A204.1 (cell line): ENCODE measurements at regions not wholly inside any gene's neighbourhood (a gene's known extent, or its start where the extent isn't known, plus 50 kb on each side); places are given as distances from the start of the nearest gene placed in this dataset.
"Not testable (repeated sequence)": the region's sequence is repeated elsewhere in the genome, so short reads cannot be mapped to it uniquely, and the experiment has no call there.

Source experiments
- FAIRE-seq: peaks from 2 replicates; lab custom pipeline; 2012; peaks lifted over from hg19 to GRCh38; lab: Jason Lieb, UNC

DNA sequence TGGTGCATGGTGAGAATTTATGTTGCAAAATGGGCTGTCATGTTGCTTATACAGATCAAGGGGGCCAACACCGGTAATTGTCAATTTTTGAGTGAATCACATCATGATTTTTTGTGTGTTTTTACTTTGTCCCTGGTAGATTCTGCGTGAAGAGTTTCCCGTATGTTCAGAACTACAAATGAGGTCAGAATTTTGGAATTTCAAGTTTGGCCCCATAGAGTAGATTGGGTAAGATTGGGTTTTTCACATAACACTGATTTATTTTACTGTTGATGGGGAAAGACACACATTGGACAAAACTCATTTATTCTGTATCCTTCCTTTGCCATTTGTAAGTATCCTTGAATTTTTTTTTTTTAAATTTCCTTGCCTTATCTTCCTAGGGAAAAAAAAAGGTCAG, 158.5 kb upstream of the MXRA5 start:
- FAIRE-seq: no peak

DNA sequence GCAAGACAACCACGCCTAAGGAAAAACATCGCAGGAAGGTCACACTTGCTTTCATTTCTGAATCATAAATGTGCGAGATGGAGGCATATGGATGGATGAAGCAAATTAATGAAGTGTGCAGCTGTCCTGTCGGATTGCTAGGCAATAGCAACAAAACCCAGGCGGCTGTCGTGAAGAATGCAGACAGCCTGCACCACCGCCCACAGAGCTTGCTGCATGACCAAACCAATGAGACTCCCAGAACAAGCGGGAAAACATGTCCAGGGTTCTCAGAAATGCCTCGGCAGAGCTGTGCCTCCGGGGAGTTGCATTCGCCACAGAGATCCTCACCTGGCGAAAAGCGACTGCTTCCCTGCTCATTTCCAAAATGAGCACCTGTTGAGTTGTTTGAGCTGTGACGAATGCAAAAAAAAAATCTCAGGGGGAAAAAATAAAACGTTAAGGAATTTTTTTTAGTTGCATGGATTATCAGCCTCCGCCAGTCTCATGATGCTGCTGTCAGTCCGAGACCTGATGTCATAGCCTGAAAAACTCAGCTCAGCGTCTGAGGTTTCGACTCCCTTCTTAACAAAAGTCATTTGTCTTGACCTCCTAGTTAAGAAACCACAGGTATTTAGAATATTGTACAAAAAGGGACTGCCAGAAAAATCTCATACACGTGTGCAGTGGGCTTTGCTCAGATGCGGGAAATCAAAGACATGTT, 155.5 kb upstream of the MXRA5 start:
- no peak for FAIRE-seq

DNA sequence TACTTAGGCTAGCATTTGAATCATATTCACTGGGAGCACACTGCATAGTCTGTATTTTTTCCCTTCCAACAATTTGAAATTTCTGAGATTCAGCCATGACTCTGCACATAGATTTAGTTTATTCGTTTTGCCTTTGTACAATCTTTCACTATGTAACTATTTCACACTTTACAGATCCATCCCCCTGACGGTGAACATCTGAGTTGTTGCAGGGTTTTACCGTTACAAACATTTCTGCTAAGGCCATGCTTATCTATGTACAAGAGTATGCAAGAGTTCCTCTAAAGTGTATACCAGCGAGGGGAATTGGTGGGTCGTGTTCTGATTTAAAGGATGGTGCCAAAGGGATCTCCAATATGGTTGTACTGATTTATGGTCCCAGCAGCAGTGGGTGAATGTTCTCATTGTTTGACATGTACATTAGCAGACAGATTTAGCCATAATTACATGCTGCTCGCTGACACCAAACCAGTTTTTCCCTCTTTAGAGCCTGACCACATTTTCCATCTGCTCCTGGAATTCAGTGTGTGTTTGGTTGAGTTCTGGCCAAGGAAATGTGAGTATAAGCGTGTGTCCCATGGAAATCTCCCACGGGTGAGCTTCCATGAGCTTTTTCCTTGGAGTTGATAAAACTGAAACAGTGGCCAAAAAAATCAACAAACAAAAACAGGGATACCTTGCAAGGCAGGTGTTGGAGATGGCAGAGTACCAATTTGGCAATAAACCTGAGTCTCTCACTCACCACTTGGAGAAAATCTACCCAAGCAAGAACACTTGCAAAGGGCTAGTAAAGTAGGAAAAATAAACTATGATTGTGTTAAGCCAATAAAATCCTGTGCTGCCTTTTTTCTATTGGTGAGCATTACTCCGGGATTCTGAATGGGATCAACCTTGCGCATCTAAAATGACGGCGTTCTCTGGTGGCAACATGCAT, 149.7 kb upstream of the MXRA5 start:
- FAIRE-seq: not testable (repeated sequence)

DNA sequence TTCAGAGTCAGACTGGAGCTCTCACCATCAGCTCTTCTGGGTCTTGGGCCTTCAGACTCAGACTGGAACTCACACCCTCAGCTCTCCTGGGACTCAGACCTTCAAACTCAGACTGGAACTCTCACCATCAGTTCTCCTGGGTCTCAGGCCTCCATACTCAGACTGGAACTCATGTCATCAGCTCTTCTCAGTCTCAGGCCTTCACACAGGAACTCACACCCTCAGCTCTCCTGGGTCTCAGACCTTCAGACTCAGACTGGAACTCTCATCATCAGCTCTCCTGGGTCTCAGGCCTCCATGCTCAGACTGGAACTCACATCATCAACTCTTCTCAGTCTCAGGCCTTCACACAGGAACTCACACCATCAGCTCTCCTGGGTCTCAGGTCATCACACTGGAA, 147.2 kb upstream of the MXRA5 start:
- no peak for FAIRE-seq

DNA sequence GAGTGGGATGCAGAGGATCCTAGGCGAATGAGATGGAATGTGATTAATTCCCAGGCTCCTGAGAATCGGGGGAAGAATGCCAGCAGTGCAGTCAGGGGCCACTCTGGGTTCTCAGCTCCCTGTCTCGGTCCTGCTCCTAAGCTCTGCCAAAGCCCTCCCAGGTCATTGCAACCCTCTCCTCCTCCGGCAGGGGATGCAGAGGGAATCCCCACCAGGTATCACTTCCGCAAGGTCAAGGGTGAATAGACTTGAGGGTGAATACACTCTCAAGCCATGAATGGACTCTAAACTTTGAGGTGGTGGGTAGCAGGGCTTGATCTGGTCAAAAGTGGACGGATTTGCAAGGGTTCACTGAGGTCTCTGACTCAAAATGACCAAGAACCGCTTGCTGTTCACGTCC, 139.3 kb upstream of the MXRA5 start:
- no peak for FAIRE-seq

DNA sequence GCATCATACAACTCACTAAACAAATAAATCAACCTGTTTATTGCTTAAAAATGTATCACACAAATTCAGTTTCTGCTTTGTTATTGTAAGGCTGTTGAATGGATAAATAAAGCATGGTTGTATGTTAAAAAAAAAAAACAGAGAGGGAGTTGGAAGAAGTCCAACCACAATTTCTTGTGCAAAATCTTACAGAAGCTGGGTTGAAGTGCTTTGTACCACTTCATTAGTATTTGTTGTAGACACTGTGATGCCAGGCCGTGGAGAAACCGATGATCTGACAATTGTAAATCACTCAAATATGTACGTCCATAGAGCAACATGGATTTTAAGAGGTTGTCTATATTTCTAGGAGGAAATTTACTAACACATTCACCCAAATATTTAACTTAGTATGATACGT, 132.6 kb upstream of the MXRA5 start:
- FAIRE-seq: no peak

DNA sequence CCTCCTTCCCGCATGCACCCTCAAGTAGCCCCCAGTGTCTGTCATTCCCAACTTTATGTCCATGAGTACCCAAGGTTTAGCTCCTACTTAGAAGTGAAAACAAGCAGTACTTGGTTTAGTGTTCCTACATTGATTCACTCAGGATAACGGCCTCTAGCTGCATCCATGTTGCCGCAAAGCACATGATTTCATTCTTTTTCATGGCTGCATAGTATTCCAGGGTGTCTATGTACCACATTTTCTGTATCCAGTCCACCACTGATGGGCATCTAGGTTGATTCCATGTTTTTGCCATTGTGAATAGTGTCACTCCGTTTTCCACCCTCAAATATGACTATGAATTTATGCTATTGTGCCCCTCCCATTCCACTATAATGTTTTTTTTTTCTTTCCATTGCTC, 130.5 kb upstream of the MXRA5 start:
- FAIRE-seq: no peak

DNA sequence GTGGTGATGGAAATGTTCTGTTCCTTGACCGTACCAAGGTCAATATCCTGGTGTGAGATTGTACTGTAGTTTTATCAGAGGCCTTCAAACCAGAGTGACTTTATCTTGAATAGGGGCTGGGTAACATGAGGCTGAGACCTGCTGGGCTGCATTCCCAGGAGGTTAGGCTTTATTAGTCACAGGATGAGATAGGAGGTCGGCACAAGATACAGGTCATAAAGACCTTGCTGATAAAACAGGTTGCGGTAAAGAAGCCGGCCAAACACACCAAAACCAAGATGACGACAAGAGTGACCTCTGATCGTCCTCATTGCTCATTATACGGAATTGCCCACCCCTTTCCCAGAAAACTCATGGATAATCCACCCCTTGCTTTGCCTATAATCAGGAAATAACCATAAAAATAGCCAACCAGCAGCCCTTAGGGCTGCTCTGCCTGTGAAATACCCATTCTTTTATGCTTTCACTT, 123.8 kb upstream of the MXRA5 start:
- FAIRE-seq: not testable (repeated sequence)

DNA sequence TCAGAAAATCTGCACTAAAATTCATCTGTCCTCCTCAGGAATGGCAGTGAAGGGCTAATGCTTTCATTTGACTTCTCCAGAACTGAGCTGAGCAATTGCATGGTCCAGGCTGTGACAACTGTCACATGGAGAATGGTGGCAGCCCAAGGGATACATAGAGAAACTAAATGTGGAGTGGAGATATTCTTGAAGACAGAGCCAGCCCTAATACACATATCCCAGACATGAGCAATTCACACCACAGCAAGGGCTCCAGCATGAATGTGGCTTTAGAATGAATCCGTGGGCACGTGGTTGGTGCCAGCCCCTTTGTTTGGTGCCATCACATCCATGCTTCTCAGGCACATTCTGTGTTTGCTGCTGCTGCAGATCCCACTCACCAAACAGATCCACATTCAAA, 121.6 kb upstream of the MXRA5 start:
- no peak for FAIRE-seq

DNA sequence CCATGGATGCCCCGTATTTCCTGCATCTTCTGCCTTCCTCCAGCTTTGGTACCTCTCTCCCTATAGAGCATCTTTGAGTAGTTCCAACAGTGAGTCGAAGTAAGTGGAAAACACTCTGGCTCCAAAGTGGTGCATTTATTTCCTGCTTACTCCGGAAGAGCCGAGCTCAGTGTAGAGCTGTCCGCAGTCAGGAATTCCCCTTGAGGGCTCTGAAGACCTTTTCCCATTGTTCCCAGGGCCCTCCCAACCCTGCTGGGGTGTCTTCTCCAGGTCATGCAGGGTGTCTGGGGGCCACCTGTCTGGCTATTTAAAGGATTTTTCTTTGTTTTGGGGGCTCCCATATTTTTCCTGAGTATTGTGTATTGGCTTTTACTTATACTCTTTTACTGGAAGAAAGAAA, 118.6 kb upstream of the MXRA5 start:
- no peak for FAIRE-seq

DNA sequence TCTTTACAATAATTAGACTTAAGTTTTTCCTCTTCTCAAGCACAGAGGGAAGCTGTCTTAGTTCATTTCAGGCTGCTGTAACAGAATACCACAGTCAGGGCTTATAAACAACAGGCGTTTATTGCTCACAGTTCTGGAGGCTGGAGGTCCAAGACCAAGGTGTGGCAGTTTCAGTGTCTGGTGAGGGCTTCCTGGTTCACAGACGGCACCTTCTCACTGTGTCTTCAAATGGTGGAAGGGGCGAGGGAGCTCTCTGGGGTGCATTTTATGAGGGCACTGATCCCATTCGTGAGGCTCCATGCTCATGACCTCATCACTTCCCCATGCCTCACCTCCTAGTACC, 115.7 kb upstream of the MXRA5 start:
- FAIRE-seq: no peak

DNA sequence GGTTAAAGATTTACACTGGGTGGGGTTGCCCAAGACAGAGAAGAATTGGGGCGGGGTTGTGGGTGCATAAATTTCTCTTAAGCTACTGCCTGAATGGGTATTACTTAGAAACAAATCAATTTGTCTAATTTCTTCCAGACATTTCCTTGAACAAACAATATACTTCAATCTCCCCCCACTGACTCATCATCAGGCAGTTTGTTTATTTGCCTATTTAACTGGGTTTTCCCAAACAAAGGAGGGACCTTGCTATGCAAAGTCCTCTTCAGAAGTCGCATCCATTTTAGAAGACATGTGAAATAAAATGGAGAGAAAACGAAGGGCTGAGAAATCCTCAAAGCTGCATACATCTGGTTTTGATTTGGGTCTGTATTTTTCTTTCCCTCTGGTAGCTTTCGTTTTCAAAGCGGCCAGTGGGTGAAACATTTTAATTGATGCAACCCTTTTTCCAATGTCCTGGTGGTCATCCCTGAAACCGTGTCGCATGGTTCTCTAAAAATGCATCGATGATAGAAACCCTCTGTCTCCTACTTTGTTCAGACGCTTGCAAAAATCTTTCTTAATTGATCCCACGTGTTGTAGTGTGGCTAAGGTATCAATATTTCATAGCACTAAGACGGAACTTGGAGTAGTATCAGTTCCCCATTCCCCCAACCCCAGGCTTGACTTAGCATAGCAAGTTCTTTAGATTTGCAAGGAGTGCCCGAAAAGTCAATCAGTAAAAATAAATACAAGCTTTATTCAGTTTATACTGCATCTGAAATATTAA, 115.1 kb upstream of the MXRA5 start:
- no peak for FAIRE-seq

DNA sequence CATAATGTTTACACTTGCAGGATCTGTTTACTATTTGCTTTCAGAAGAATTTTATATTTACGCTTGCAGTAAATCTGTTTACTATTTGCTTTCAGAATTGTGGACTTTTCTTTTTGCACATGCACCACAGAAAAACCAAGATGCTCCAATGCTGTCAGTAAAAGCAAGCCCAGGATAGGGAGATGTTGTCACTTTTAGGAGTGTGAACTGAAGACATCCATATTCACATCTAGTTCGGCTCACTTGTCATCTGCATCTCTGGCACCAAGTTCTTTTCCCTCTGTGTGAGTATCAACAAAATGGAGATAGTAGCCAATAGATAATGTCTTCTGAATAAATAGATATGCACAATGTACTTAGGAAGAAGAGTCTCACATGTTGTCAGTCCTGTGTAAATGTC, 109.3 kb upstream of the MXRA5 start:
- FAIRE-seq: no peak

DNA sequence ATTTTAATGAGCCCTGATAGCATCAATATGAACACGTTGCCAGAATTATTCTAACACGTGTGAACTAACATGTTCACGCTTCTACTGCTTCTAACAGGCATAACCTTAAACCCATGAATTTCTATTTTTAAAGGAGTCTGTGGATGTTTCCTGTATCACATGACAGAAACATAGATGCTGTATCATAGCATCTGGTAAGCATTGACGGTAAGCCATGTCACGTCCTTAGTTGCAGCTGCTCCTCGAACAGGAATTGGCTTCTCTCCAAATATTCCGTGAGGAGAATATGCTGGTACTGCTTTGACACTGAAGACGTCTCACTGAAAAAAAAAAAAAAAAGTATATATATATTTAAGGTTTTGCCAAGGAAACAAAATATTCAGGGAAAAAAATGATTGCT, 105.1 kb upstream of the MXRA5 start:
- FAIRE-seq: no peak

DNA sequence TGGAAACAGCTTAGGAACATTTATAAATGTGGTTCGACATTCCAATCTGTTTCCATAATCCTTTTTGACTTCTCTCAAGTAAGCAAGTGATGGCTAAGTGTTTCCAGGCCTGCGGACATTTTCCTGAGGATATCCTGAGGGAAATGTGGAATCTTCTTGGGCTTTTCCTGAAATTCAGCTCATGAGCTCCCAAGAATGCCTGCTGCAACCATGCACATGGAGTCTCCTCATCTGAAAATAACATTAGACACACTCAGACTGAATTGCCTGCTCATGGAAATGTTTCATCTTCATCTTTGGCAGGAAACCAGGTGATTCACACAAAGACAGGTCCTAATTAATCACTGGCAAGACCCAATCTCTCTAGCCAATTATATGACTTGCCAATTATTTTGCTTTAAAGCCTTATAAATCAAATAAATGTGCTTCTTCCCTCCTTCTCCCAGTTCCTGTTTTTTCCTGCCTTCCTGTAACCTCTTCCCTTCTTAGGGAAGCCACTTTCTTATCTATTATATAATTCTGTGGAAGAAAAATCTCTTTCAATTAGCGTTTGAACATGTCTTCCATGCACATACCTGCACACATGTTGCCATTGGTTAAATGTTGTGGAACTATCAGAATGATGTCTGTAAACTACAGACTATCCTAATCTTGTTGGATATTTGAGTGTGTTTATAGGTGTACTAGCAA, 104.6 kb upstream of the MXRA5 start:
- FAIRE-seq: no peak

DNA sequence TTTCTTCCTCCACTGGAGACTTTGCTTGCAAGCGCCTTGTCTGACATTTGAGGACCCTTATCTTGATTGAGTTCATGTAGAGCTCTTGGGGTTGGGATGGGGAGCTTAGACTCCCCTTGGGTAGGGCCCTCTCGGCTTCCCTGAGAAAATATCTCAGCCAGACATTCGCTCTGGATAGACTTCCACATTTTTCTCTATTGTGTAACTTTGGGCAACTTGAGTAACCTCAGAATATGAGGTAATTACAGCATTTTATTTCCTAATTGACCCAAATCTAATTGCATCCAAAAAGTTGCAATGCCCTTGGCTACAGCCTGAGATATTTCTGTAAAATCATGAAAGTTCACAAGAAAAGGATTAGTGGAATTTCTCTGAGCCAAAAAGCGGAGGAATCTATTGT, 102.8 kb upstream of the MXRA5 start:
- no peak for FAIRE-seq

DNA sequence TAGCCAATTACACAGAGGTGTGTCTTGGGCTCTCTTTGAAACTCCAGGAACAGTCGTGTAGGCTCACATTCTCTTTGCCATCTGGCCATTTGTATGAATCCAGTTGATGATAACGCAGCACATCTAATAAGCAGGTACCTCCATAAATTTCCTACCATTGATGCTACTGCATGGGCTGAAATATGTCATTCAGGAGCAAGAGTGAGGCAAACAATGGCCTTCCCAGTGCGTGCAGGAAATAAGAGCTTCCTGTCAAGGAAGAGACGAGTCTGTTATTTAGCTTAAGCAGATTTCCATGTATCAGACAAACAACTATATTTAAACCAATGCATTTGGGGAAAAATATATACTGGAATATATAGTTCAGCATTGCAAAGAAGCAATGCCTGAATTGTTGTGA, 102.1 kb upstream of the MXRA5 start:
- no peak for FAIRE-seq

DNA sequence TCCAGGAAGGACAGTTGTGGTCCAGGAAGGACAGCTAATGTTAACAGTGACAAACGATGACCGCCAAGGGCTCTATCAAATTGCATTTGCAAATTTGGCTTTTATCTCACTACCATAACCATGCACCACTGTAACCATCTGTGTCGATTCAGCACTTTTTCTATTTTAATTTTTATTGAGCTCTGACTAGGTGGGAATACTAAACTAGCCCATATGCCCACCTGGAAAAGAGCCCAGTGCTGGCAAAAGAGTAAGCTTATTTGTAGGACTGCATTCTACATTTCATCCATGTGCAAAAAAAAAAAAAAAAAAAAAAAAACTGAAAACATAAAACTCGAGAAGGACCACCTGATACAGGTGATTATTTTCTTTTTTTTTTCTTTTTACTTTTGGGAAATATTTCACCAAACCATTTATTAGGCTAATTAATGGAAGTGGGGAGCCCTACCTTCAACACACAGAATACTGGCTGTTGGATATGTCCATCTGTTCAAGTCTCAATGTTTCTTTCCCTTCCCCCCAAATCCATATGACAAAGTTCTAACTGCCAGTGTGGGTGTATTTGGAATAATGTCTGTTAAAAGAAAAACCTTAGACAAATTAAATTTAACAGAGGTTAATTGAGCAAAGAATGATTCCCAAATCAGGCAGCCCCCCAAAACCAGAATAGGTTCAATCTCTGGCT, 99.5 kb upstream of the MXRA5 start:
- FAIRE-seq: no peak

DNA sequence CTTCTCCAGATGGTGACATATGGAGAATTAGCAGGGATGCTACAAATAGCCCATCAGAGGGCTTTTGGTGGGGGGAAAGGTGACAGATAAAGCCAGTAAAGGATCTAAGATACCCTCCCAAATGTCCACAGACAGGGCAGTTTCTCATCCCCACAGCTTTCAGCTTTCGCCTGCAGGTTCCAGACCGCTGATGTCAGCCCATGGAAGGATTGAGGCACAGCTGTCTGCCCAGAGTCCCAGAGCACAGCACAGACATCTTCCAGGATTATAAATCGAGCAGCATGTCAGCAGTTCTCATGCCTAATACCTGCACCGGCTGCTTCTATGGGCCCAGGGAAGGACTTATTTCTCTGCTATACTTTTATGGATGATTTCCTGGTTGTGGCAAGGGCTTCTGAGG, 96.7 kb upstream of the MXRA5 start:
- no peak for FAIRE-seq

DNA sequence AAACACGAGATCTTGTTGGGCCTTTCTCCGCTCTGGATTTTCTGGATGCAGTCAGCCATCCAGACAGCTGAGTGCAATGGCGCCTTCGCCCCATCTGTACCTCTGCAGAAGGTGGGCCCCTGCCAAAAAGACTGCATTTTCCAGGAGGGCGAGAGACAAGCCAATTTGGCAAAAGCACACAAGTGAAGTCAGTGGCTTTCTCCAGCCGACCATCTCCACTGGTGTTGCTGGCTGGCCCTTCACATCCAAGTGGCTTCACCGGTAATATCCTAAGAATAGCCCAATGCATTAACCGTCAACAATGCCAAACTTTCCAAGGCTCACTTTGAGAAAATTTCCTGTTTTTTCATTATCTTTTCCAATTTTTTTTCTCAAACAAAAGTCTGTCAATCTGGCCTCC, 96.2 kb upstream of the MXRA5 start:
- no peak for FAIRE-seq

DNA sequence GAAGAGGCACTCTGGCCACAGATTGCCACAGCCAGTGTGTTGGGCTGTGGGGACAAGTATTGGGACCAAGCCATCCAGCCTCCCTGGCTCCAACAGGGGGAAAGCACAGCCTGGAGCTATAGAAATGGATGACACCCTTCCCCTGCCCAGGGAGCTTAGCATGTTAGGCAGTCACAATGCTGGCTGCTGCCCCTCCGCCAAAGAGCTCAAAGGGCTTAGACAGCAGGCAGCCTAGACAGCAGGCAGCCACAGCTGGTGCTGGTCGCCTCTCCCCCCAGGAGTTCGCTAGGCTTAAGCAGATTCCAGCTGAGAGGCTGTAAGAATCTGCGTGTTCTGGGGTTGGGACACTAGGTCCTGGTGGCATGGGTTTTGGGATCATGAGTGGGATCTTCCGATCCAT, 94.5 kb upstream of the MXRA5 start:
- no peak for FAIRE-seq

DNA sequence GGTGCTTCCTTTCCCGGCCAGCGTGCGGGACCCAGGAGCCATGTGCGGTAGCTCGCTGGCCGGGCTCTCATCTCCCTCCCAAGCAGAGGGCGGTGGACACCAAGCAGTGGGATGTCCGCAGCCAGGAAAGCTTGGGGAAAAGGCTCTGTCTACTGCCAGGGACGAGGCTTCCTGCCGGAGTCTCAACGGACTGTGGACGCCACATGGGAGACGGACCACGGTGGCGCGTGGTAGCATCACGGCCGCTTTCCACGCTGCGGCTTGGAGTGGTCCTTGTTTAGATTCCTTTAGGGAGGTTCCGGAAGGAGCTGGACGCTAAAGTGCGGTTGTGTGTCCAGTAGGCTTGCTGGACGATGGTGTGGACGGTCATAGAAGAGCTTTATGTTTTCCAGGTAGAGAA, 89.5 kb upstream of the MXRA5 start:
- FAIRE-seq: not testable (repeated sequence)
